ENCODE measurements at regions not wholly inside any gene's neighbourhood (a gene's known extent, or its start where the extent isn't known, plus 50 kb on each side); places are given as distances from the start of the nearest gene placed in this dataset.

- Histone ChIP-seq H3K27me3 (ENCODE audit: control insufficient read depth, insufficient read depth, low read length) (no peaks in the 10 kb centered on the region), H3K27ac (ENCODE audit: low read depth, low read length) (no peak overlapping the region), H3K9ac (ENCODE audit: low read length) (no peak overlapping the region), H3K9me3 (ENCODE audit: control insufficient read depth, insufficient read depth, low read depth, low read length) (no peaks in the 10 kb centered on the region), H3K4me3 (ENCODE audit: low read depth, low read length) (no peak overlapping the region), H3K4me1 (ENCODE audit: control insufficient read depth, insufficient read depth, low read length) (peaks cover 43% of the 10 kb centered on the region), H3K36me3 (ENCODE audit: control insufficient read depth, insufficient read depth, low read length) (no peaks in the 10 kb centered on the region)
Measured at GRCh38 chr6:166750108-166750793, 123.2 kb upstream of the RPS6KA2 start.

GRCh38 chr6:166749666-166750065, 122.6 kb upstream of the RPS6KA2 start:
- no peaks in the 10 kb centered on the region for H3K27me3 ChIP-seq (ENCODE audit: control insufficient read depth, insufficient read depth, low read length)
- H3K4me1 ChIP-seq (ENCODE audit: control insufficient read depth, insufficient read depth, low read length): peaks cover 38% of the 10 kb centered on the region
- no peak overlapping the region for H3K4me3 ChIP-seq (ENCODE audit: low read depth, low read length)
- H3K9ac ChIP-seq (ENCODE audit: low read length): no peak overlapping the region
- H3K36me3 ChIP-seq (ENCODE audit: control insufficient read depth, insufficient read depth, low read length): no peaks in the 10 kb centered on the region
- H3K9me3 ChIP-seq (ENCODE audit: control insufficient read depth, insufficient read depth, low read depth, low read length): peaks cover 2% of the 10 kb centered on the region; the same call in 1 of the 2 replicates
- H3K27ac ChIP-seq (ENCODE audit: low read depth, low read length): no peak overlapping the region

- Histone ChIP-seq H3K36me3 (ENCODE audit: control insufficient read depth, insufficient read depth, low read length) (no peaks in the 10 kb centered on the region), H3K9me3 (ENCODE audit: control insufficient read depth, insufficient read depth, low read depth, low read length) (peaks cover 3% of the 10 kb centered on the region; the same call in 1 of the 2 replicates), H3K27ac (ENCODE audit: low read depth, low read length) (no peak overlapping the region), H3K4me3 (ENCODE audit: low read depth, low read length) (no peak overlapping the region), H3K4me1 (ENCODE audit: control insufficient read depth, insufficient read depth, low read length) (peaks cover 32% of the 10 kb centered on the region), H3K9ac (ENCODE audit: low read length) (no peak overlapping the region), H3K27me3 (ENCODE audit: control insufficient read depth, insufficient read depth, low read length) (no peaks in the 10 kb centered on the region)
Measured at GRCh38 chr6:166747644-166748595, 120.9 kb upstream of the RPS6KA2 start.

- Histone ChIP-seq H3K4me1 (ENCODE audit: control insufficient read depth, insufficient read depth, low read length) (peaks cover 25% of the 10 kb centered on the region), H3K27ac (ENCODE audit: low read depth, low read length) (no peak overlapping the region), H3K36me3 (ENCODE audit: control insufficient read depth, insufficient read depth, low read length) (no peaks in the 10 kb centered on the region), H3K9ac (ENCODE audit: low read length) (no peak overlapping the region), H3K4me3 (ENCODE audit: low read depth, low read length) (no peak overlapping the region), H3K27me3 (ENCODE audit: control insufficient read depth, insufficient read depth, low read length) (no peaks in the 10 kb centered on the region), H3K9me3 (ENCODE audit: control insufficient read depth, insufficient read depth, low read depth, low read length) (peaks cover 3% of the 10 kb centered on the region; the same call in 1 of the 2 replicates)
Measured at GRCh38 chr6:166745801-166746668, 119.0 kb upstream of the RPS6KA2 start.

GRCh38 chr6:166744223-166745134, 117.4 kb upstream of the RPS6KA2 start:
- no peaks in the 10 kb centered on the region for H3K27me3 ChIP-seq (ENCODE audit: control insufficient read depth, insufficient read depth, low read length)
- no peaks in the 10 kb centered on the region for H3K36me3 ChIP-seq (ENCODE audit: control insufficient read depth, insufficient read depth, low read length)
- peaks cover 19% of the 10 kb centered on the region for H3K4me1 ChIP-seq (ENCODE audit: control insufficient read depth, insufficient read depth, low read length)
- H3K4me3 ChIP-seq (ENCODE audit: low read depth, low read length): no peak overlapping the region
- no peak overlapping the region for H3K9ac ChIP-seq (ENCODE audit: low read length)
- no peak overlapping the region for H3K27ac ChIP-seq (ENCODE audit: low read depth, low read length)
- H3K9me3 ChIP-seq (ENCODE audit: control insufficient read depth, insufficient read depth, low read depth, low read length): peaks cover 3% of the 10 kb centered on the region; the same call in 1 of the 2 replicates

- H3K36me3 ChIP-seq (ENCODE audit: control insufficient read depth, insufficient read depth, low read length): no peaks in the 10 kb centered on the region
- peaks cover 19% of the 10 kb centered on the region for H3K4me1 ChIP-seq (ENCODE audit: control insufficient read depth, insufficient read depth, low read length)
- H3K9ac ChIP-seq (ENCODE audit: low read length): no peak overlapping the region
- no peak overlapping the region for H3K4me3 ChIP-seq (ENCODE audit: low read depth, low read length)
- peaks cover 3% of the 10 kb centered on the region; the same call in 1 of the 2 replicates for H3K9me3 ChIP-seq (ENCODE audit: control insufficient read depth, insufficient read depth, low read depth, low read length)
- H3K27me3 ChIP-seq (ENCODE audit: control insufficient read depth, insufficient read depth, low read length): no peaks in the 10 kb centered on the region
- H3K27ac ChIP-seq (ENCODE audit: low read depth, low read length): no peak overlapping the region
Measured at GRCh38 chr6:166743406-166744222, 116.6 kb upstream of the RPS6KA2 start.

GRCh38 chr6:166742981-166743380, 115.9 kb upstream of the RPS6KA2 start:
- Histone ChIP-seq H3K4me1 (ENCODE audit: control insufficient read depth, insufficient read depth, low read length) (peaks cover 16% of the 10 kb centered on the region), H3K4me3 (ENCODE audit: low read depth, low read length) (no peak overlapping the region), H3K27ac (ENCODE audit: low read depth, low read length) (no peak overlapping the region), H3K9me3 (ENCODE audit: control insufficient read depth, insufficient read depth, low read depth, low read length) (peaks cover 3% of the 10 kb centered on the region; the same call in 1 of the 2 replicates), H3K27me3 (ENCODE audit: control insufficient read depth, insufficient read depth, low read length) (no peaks in the 10 kb centered on the region), H3K36me3 (ENCODE audit: control insufficient read depth, insufficient read depth, low read length) (no peaks in the 10 kb centered on the region), H3K9ac (ENCODE audit: low read length) (no peak overlapping the region)

GRCh38 chr6:166739976-166740318, 112.9 kb upstream of the RPS6KA2 start:
- no peaks in the 10 kb centered on the region for H3K36me3 ChIP-seq (ENCODE audit: control insufficient read depth, insufficient read depth, low read length)
- H3K27me3 ChIP-seq (ENCODE audit: control insufficient read depth, insufficient read depth, low read length): no peaks in the 10 kb centered on the region
- peaks cover 9% of the 10 kb centered on the region for H3K9me3 ChIP-seq (ENCODE audit: control insufficient read depth, insufficient read depth, low read depth, low read length)
- H3K9ac ChIP-seq (ENCODE audit: low read length): no peak overlapping the region
- peaks cover 21% of the 10 kb centered on the region for H3K4me1 ChIP-seq (ENCODE audit: control insufficient read depth, insufficient read depth, low read length)
- H3K27ac ChIP-seq (ENCODE audit: low read depth, low read length): no peak overlapping the region
- H3K4me3 ChIP-seq (ENCODE audit: low read depth, low read length): no peak overlapping the region

GRCh38 chr6:166739117-166739975, 112.3 kb upstream of the RPS6KA2 start:
- Histone ChIP-seq H3K9ac (ENCODE audit: low read length) (no peak overlapping the region), H3K36me3 (ENCODE audit: control insufficient read depth, insufficient read depth, low read length) (no peaks in the 10 kb centered on the region)

More at GRCh38 chr6:166739117-166739975, 112.3 kb upstream of the RPS6KA2 start:
- Histone ChIP-seq H3K4me1 (ENCODE audit: control insufficient read depth, insufficient read depth, low read length) (peaks cover 24% of the 10 kb centered on the region), H3K4me3 (ENCODE audit: low read depth, low read length) (no peak overlapping the region), H3K27me3 (ENCODE audit: control insufficient read depth, insufficient read depth, low read length) (no peaks in the 10 kb centered on the region), H3K27ac (ENCODE audit: low read depth, low read length) (no peak overlapping the region), H3K9me3 (ENCODE audit: control insufficient read depth, insufficient read depth, low read depth, low read length) (peaks cover 8% of the 10 kb centered on the region)
